ENCODE measurements at regions not wholly inside any gene's neighbourhood (a gene's known extent, or its start where the extent isn't known, plus 50 kb on each side); places are given as distances from the start of the nearest gene placed in this dataset.

DNA sequence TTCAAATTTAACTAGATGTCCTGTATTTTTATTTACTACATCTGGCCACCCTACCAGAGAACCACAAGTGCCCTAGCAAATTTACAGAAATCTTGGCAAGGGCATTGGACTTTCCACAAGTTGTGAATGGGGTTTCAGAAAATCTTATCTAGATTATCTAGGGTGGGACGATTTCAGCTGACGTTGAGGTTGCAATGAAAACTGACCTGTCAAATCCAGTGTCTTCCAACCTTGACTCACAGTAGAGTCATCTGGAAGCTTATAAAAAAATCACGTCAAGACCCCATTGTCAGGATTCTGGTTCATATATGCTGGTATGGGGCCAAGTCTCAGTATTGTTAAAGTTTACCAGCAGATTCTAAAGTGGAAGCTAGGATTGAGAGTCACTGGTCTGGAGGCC, 109.6 kb upstream of the ACTBL2 start:
- no peaks in the 10 kb centered on the region for H3K79me1 ChIP-seq (ENCODE audit: low read depth, low read length)
- no peak overlapping the region for H2AFZ ChIP-seq (ENCODE audit: low read length)
- FAIRE-seq = no peak
- no peak for TF ChIP-seq CBX5 (IDR thresholded peaks at IDR 0.05; ENCODE audit: low read depth, low read length)
- no peak overlapping the region for H4K8ac ChIP-seq (ENCODE audit: extremely low read depth, insufficient read depth, low read length)
- WGBS, 2 experiments (ENCODE audit: extremely low coverage in 1 of 2, insufficient coverage in 1 of 2, insufficient read length in 1 of 2, insufficient replicate concordance in 2 of 2, low coverage in 1 of 2, low lambda C conversion rate in 2 of 2, missing lambda C conversion rate in 1 of 2) = 100% methylated on average over 3 of the region's 3 CpGs; no CpG with 5 or more reads in 1 of the 2 experiments
- H4K91ac ChIP-seq (replicated peaks; ENCODE audit: insufficient read length, low read length) = no peak overlapping the region
- H3K9ac ChIP-seq (replicated peaks in 1 of 4; ENCODE audit: extremely low read depth in 1 of 4, low read depth in 3 of 4, low read length in 3 of 4) = no peak overlapping the region
- no peak overlapping the region for H3K27ac ChIP-seq (ENCODE audit: low read depth, low read length)
- H3K4me2 ChIP-seq (ENCODE audit: insufficient read depth in 1 of 2, low read depth in 2 of 2, low read length in 2 of 2) = no peak overlapping the region
- H3K4me3 ChIP-seq (ENCODE audit: extremely low read depth in 1 of 4, insufficient read depth in 2 of 4, low read depth in 3 of 4, low read length in 4 of 4) = no peak overlapping the region
- H4K5ac ChIP-seq (ENCODE audit: insufficient read length, low read depth, low read length) = no peak overlapping the region
- H3K36me3 ChIP-seq (ENCODE audit: control insufficient read depth in 2 of 4, insufficient read depth in 4 of 4, low read length in 3 of 4) = no peaks in the 10 kb centered on the region
- H3K14ac ChIP-seq (ENCODE audit: insufficient read length) = no peak overlapping the region
- no peaks in the 10 kb centered on the region for H3K79me2 ChIP-seq (ENCODE audit: control insufficient read depth in 1 of 2, insufficient read depth in 2 of 2, low read length in 2 of 2)
- no peak overlapping the region for H2BK12ac ChIP-seq (ENCODE audit: low read depth, low read length)
- H3K4me1 ChIP-seq (replicated peaks in 1 of 4; ENCODE audit: control insufficient read depth in 3 of 4, insufficient read depth in 4 of 4, low read length in 3 of 4) = no peaks in the 10 kb centered on the region
- H2BK5ac ChIP-seq (ENCODE audit: low read depth, low read length) = no peak overlapping the region
- POLR2A ChIA-PET (ENCODE audit: partially characterized antibody) = no interaction called here
- H3K9me3 ChIP-seq (ENCODE audit: insufficient read depth in 2 of 2, low read depth in 1 of 2, low read length in 1 of 2) = no peaks in the 10 kb centered on the region
- H3K56ac ChIP-seq (replicated peaks; ENCODE audit: insufficient read length, low read depth, low read length) = no peak overlapping the region
- H2AK5ac ChIP-seq (ENCODE audit: low read depth, low read length) = no peak overlapping the region
- H3K23ac ChIP-seq (ENCODE audit: insufficient read length) = no peak overlapping the region
- no peak overlapping the region for H3K18ac ChIP-seq (ENCODE audit: extremely low read depth, low read length)
- no peak overlapping the region for H3K4ac ChIP-seq (replicated peaks; ENCODE audit: insufficient read length, low read depth, low read length)
- H4K20me1 ChIP-seq (replicated peaks in 1 of 2; ENCODE audit: control insufficient read depth in 1 of 2, insufficient read depth in 2 of 2, low read length in 2 of 2) = no peaks in the 10 kb centered on the region
- H2BK120ac ChIP-seq (replicated peaks; ENCODE audit: low read depth, low read length) = no peak overlapping the region
- H3K27me3 ChIP-seq (replicated peaks in 1 of 4; ENCODE audit: control insufficient read depth in 3 of 4, extremely low read depth in 1 of 4, insufficient read depth in 3 of 4, low read length in 3 of 4) = no peaks in the 10 kb centered on the region
- DNase-seq (ENCODE audit: low read depth in 1 of 2, low spot score in 2 of 2) = no peak
- no peak overlapping the region for H2BK20ac ChIP-seq (ENCODE audit: low read length)
- H3K23me2 ChIP-seq (ENCODE audit: low read depth, low read length) = no peaks in the 10 kb centered on the region
- CTCF ChIA-PET (ENCODE audit: partially characterized antibody) = interaction anchor here (0.5 to 1.7 kb wide), 6 partner anchors 9 to 294 kb away, joined by 3 to 5 read pairs (median 3); no protein-coding TSS in a partner anchor
- no peak overlapping the region for H2BK15ac ChIP-seq (ENCODE audit: low read length)

All from H1 (cell line).